CD1c-positive myeloid dendritic cell (primary cell): ENCODE measurements at regions not wholly inside any gene's neighbourhood (a gene's known extent, or its start where the extent isn't known, plus 50 kb on each side); places are given as distances from the start of the nearest gene placed in this dataset.

Source experiments
- DNase-seq: peaks from one replicate; pipeline ENCODE4 v3.0.0-alpha.2; 2016; ENCODE audit errors: extremely low spot score

DNA sequence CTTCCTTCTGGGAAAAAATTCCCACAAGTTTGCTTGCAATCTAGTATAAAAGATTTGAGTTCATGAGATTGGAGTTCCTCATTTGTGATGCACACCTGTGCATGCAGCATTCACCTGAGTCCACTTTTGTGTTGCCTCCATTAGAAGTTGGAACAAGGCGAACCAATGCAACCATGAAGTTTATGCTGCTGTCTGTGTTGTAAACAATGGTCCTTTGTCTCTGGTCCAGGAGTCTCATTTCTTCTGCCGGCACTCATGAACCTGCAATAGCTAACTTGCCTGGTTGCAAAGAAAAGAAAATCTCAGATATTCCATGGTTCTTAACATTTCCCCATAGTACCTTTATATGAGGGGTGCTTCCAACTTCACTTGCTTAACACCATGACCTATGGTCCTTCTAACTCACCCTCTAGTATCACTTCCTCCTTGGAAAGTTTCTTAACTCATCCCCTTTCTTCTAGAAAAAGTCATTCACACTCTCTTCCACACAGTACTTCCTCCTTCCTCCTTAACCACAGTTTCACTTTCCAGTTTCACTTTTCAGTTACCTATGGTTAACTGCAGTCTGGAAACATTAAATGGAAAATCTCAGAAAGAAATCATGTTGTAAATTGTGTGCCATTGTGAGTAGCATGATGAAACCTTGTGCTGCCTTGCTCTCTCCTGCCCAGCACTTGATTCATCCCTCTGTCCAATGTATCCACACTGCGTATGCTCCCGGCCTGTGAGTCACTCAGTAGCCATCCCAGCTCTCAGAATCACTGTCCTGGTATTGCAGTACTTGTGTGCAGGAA lies 128.8 kb upstream of the TRIB2 start:
- DNase-seq: peak; percentile 90

GRCh38 chr2:12588986-12589385 lies 127.8 kb upstream of the TRIB2 start:
- peak; percentile 9 for DNase-seq

DNA sequence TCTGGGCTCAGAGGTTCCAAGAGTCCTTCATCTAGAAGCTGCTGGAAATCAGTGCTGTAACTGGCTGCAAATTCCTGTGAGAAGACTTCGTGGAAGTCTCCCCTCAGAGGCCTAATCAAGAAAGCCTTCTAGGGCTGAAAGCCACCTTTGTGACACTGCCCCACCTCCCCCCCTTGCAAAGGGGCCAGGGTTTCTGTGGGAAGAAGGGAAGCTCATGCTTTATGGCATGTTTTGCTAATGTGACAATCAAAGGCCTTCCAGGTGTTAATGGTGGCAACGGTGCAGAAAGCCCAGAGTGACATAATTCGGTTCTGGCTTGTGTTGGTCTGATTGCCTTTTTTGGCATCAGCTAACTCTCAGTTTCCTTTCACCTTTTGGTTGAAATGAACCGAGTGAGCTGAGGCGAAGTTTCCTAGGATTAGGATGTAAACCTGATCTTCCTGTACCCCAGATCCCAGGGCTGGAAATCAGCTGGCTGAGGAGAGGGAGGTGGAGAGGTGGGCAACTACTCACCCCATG lies 126.9 kb upstream of the TRIB2 start:
- no peak for DNase-seq

DNA sequence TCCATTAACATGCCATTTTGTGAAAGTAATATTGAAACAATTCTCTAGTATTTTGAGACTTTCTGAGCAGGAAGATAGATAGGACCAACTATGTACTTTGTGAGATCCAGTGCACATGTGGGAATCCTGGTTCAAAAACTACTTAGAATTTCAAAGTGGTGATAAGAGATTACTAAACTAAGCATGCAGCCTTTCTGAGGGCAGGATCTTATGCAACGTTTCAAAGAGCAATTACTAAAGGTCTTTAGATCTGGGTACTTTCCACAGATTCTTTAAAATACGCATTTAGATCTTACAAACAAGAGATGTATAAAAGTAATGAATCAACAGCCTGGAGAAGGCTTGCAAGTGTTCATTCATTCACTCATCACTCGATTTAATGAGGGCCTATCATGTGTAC lies 124.4 kb upstream of the TRIB2 start:
- DNase-seq: no peak

GRCh38 chr2:12594590-12594989 lies 122.1 kb upstream of the TRIB2 start:
- no peak for DNase-seq

- no peak for DNase-seq
Measured at GRCh38 chr2:12596771-12597170, 120.0 kb upstream of the TRIB2 start.

DNA sequence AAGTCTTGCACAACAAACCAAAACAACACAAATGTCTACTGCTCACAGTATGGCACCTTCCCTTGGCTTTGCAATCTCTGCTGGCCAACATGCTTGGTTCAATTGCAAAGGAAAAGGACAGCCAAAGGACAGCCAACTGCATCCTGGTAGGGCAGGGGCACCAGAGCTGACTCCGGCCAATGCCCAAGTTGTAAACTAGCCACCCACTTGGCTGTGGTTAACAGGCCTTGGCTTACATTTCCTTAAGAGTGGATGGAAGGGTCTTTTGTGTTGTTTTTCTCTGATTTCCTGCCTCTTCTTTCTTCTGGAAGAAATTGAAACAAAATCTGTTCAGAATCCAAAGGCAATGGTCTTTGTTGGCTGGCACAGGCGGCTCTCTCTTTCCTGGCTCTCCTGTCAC lies 119.1 kb upstream of the TRIB2 start:
- DNase-seq: no peak

DNA sequence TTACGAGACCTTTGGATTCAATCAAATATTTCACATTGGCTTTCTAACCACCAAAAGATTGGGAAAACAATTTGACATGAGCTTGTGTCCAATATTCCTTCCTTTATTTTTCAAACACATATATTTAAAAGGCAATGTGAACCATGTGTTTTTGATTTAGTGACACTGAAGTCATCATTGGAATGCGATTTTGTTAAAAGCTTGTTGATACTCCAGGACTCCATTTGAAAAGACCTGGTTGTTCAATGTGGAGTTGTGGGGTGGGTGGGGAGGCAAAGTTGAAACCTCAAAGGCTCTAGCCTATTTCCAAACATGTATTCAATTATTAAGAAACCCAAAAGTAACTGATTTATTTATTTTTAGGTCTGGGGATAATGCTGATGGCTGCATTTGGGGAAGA lies 114.1 kb upstream of the TRIB2 start:
- no peak for DNase-seq

DNA sequence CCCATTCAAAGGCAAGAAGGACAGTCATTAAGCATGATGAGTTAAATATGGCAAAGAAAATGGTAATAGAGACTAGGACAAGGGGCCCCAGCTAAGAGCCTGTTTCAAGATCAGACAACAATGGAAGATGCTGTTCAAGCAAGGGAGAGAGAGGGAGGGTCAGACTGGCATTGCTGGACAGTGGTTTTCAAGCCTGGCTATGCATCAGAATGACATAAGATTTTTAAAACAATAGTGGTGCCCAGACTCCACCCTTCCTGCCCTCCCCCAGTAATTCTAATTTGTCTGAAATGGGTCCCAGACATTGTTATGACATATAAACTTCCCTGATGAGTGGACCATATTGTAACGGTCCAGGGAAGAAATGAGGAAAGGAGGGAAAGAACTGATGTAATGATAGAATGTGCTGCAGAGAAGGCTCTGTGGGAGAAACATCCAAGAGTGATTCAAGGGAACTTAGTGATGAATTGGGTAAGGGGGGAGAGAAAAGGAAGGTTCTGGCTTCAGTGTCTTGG lies 112.9 kb upstream of the TRIB2 start:
- DNase-seq: no peak

GRCh38 chr2:12604341-12604740 lies 112.4 kb upstream of the TRIB2 start:
- no peak for DNase-seq

- DNase-seq: no peak
Measured at GRCh38 chr2:12605366-12605765, 111.4 kb upstream of the TRIB2 start.

DNA sequence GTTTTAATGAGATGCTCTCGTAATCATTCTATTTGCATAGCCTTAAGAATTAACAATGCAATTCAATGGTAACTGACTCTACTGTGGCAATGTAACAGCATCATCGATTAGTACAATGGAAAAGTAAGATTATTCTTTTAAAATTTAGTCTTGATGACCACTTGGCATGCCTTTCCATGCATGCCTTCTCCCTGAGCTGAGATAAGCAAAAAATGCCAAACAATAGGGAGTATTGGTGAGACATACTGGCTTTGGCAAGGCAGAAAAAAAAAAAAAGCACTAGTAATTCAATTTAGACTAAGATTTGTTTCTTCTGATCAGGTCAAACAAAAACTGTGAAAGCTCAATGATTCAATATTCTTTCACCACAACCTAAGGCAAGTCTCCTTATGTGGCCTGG lies 110.8 kb upstream of the TRIB2 start:
- DNase-seq: no peak

DNA sequence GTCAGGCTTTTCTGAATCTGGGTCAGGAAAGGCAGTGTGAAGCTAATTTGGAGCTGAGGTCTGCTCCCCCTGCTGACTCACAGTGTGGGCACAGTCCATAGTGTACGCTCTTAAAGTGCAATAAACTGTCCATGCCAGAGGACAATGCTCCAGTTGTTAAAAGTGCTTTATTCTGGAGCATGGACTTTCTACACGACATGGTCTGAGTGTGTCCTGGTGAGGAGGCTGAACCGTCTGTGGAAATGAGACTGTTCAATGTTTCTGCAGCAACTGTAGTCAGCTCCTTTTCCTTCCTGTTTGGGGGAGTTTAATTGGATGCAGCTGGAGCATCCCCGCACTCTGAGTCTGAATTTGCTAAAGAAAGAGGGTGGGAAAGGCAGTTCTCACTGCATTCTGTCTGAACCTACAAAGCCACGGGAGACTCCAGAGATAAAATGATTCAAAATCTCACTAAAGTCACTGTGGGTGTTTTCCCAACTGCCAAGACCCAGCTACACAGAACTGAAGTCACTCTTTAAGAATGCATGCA lies 110.2 kb upstream of the TRIB2 start:
- no peak for DNase-seq

GRCh38 chr2:12607971-12608370 lies 108.8 kb upstream of the TRIB2 start:
- no peak for DNase-seq

GRCh38 chr2:12610314-12610713 lies 106.4 kb upstream of the TRIB2 start:
- DNase-seq: no peak

DNA sequence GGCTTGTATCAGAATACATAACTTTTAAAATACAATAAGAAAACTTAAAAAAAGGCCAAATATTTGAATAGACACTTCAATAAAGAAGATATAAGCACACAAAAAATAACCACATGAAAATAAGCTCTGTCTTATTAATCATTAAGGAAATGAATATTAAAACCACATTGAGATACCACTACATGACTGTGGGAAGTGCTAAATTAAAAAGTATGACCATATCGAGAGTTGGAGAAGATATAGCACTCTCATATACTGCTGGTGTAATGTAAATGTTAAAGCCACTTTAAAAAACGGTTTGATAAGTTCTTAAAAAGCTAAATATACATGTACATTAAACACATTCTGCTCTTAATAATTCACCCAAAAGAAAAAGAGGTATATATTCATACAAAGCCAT lies 104.6 kb upstream of the TRIB2 start:
- DNase-seq: no peak

- no peak for DNase-seq
Measured at GRCh38 chr2:12612671-12613070, 104.1 kb upstream of the TRIB2 start.

GRCh38 chr2:12613137-12613835 lies 103.5 kb upstream of the TRIB2 start:
- DNase-seq: no peak

DNA sequence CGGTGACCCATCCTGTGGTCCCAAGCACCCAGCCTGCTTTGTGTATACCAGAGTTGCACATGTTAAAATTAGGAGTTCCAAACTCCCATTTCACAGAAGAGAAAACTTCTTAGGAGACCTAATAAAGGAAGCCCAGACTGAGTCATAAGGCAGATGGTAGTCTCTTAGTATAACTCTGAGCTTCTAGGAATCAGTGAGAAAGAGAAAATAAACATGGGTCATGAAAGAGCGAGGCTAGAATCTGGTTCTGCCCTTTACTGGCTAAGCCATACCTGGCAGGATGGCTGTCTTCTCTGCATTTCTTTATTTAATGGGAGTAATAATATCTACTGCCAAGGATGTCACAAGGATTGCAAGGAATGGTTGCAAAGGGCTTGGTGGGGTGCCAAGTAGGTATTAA lies 101.2 kb upstream of the TRIB2 start:
- no peak for DNase-seq

DNA sequence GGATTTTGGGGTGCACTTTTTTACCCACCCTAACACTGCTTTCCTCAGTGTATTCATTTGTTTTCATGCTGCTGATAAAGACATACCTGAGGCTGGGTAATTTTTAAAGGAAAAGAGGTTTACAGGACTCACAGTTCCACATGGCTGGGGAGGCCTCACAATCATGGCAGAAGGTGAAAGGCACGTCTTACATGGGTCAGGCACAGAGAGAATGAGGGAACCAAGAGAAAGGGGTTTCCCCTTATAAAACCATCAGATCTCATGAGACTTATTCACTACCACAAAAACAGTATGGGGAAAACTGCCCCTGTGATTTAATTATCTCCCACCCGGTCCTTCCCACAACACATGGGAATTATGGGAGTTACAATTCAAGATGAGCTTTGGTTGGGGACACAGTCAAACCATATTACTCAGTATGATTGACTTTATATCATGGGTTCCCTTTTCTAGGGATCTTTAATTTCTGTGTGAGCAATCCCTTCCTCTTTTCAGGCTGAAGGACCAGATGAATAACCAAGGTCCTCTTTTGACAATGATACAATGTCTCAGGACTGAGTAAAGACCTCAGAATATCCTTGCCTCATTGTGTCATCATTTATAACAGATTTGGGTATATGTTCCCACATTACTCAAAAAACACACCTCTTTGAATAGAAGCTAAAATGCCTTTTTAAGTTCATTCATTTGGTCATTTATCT lies 100.1 kb upstream of the TRIB2 start:
- peak; percentile 86 for DNase-seq

- DNase-seq: peak; percentile 33
Measured at GRCh38 chr2:12617366-12617765, 99.4 kb upstream of the TRIB2 start.

- DNase-seq: no peak
Measured at GRCh38 chr2:12617853-12618252, 98.9 kb upstream of the TRIB2 start.
